Cardiac muscle cell (in vitro differentiated cells and primary cell): ENCODE measurements at regions not wholly inside any gene's neighbourhood (a gene's known extent, or its start where the extent isn't known, plus 50 kb on each side); places are given as distances from the start of the nearest gene placed in this dataset.

Source experiments
- DNase-seq, 2 donors: peaks; one replicate each; pipeline versions ENCODE4 v3.0.0 to v3.0.0-alpha.2; 2010 to 2017; ENCODE audit warnings: low read depth in 1 of 2, low spot score in 1 of 2
- H3K27ac ChIP-seq: fragments of 200-600 bp; sonication (generic); 2 replicates; pipeline ENCODE4 v1.5.1; 2016
- H3K27me3 ChIP-seq: fragments of 200-600 bp; sonication (generic); 2 replicates; pipeline ENCODE4 v1.6.0; 2016; ENCODE audit warnings: control low read depth
- H3K36me3 ChIP-seq: fragments of 200-600 bp; sonication (generic); 2 replicates; pipeline ENCODE4 v1.5.1; 2016; ENCODE audit warnings: control low read depth
- H3K4me1 ChIP-seq: fragments of 200-600 bp; sonication (generic); 2 replicates; pipeline ENCODE4 v1.8.1; 2017; ENCODE audit warnings: low read depth, mild to moderate bottlenecking, mixed run types
- H3K4me3 ChIP-seq: fragments of 200-600 bp; sonication (generic); 2 replicates; pipeline ENCODE4 v1.5.1; 2016; ENCODE audit warnings: mild to moderate bottlenecking
- H3K9me3 ChIP-seq: fragments of 200-600 bp; sonication (generic); 2 replicates; pipeline ENCODE4 v1.5.1; 2017; ENCODE audit warnings: low read depth, mild to moderate bottlenecking, control low read depth
- TF ChIP-seq, protein P1 (sequence below): IDR thresholded peaks from 2 replicates; pipeline ENCODE4 v1.5.1; 2012; ENCODE audit warnings: low read depth, mild to moderate bottlenecking, low read length

DNA sequence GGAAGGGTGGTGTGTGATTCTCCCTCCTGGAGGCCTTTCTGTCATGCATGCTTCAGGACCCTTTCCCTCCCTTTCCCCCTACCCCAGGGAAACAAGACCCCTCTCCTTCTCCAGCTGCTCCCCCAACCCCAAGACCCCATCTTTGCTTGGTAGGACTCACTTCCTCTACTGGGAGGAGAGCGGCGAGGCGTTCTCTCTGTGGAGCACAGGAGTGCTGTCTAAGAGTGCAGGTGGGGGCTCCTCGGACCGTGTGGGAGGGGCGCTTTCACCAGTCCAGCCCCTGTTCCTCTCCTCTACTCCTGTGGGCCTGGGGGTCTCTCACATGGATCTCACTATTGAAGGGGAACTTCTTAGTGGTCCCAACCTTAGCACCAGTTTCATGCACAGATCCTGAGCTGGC, 456.1 kb upstream of the ASIC2 start:
- Histone ChIP-seq H3K4me1 (peaks cover 4% of the 10 kb centered on the region), H3K4me3 (no peak overlapping the region), H3K27me3 (peaks cover 24% of the 10 kb centered on the region), H3K36me3 (no peaks in the 10 kb centered on the region), H3K27ac (no peak overlapping the region), H3K9me3 (no peaks in the 10 kb centered on the region)
- TF ChIP-seq, protein P1, sequence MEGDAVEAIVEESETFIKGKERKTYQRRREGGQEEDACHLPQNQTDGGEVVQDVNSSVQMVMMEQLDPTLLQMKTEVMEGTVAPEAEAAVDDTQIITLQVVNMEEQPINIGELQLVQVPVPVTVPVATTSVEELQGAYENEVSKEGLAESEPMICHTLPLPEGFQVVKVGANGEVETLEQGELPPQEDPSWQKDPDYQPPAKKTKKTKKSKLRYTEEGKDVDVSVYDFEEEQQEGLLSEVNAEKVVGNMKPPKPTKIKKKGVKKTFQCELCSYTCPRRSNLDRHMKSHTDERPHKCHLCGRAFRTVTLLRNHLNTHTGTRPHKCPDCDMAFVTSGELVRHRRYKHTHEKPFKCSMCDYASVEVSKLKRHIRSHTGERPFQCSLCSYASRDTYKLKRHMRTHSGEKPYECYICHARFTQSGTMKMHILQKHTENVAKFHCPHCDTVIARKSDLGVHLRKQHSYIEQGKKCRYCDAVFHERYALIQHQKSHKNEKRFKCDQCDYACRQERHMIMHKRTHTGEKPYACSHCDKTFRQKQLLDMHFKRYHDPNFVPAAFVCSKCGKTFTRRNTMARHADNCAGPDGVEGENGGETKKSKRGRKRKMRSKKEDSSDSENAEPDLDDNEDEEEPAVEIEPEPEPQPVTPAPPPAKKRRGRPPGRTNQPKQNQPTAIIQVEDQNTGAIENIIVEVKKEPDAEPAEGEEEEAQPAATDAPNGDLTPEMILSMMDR = no peak
- DNase-seq = no peak

DNA sequence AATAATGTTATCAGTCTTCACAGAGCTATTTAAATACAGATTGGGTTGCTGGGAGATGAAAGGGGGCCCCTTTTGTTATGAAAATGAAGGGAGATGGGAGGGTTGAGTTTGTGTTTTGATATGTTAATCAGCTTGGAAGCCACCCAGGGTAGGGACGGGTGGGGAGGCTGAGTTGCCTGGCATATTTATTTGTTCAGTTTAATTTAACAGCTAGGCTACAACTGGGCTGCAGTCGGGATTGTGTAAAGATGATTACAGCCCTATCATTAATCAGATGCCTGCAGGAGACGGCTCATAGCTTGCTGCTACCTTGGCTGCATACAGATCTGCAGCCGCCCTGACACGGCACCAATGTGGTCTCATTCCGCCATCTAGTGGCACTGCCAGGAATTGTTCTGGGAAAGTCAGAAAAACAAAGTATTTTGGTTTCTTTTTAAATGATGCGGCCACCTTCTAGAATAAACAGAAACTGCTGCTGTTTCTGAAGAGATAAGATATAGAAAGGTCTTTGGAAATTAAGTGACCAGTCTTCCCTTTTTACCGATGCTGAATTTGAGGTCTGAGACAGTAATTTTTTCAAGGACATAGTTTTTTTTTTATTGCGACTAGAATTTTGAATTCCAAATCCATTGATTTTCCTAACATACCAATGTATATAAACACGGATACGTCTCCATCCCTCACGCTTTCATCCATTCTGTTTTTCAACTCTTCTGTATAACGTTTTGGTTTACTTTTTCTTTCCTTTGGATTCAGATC, 458.0 kb upstream of the ASIC2 start:
- DNase-seq = peak; percentile 73 to 74
- H3K27me3 ChIP-seq = peaks cover 24% of the 10 kb centered on the region
- no peaks in the 10 kb centered on the region for H3K4me1 ChIP-seq
- TF ChIP-seq, protein P1 = peak; percentile 78
- no peak overlapping the region for H3K4me3 ChIP-seq
- no peaks in the 10 kb centered on the region for H3K36me3 ChIP-seq
- H3K9me3 ChIP-seq = no peaks in the 10 kb centered on the region
- no peak overlapping the region for H3K27ac ChIP-seq

DNA sequence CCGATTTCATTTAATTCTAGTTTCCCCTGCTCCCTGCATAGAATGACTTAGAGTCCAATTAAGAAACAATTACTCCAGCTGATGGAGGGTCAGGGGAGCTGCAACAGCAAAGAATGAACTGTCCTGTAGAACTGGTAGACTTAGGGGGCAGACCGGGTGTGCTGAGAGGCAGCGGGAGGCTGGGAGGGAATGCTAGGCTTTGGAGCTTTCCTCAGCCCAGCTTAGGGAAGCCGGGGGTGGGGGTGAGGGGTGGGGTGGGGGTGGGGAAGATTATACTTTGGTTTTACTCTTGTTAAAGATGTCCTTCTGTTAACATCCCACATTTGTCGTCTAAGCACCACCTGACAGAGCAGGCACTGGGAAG, 458.6 kb upstream of the ASIC2 start:
- Histone ChIP-seq H3K9me3 (no peaks in the 10 kb centered on the region), H3K27ac (no peak overlapping the region), H3K4me1 (no peaks in the 10 kb centered on the region), H3K27me3 (peaks cover 24% of the 10 kb centered on the region), H3K36me3 (no peaks in the 10 kb centered on the region), H3K4me3 (no peak overlapping the region)
- TF ChIP-seq, protein P1 = no peak
- DNase-seq = no peak

DNA sequence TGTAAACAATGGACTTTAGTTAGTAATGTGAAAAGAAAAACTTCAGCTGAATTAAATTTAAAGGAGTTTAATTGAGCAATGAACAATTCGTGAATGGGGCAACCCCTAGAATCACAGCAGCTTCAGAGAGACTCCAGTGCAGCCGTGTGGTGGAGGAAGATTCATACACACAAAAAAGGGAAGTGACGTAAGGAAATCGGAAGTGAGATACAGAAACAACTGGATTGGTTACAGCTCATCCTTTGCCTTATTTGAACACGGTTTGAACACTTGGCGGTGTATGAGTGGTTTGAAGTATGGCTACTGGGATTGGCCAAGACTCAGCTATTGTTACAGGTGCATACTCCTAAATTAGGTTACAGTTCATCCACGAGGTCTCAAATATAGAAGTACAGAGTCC, 460.4 kb upstream of the ASIC2 start:
- no peak for DNase-seq
- Histone ChIP-seq H3K4me1 (no peaks in the 10 kb centered on the region), H3K36me3 (no peaks in the 10 kb centered on the region), H3K27ac (no peak overlapping the region), H3K9me3 (no peaks in the 10 kb centered on the region), H3K4me3 (no peak overlapping the region), H3K27me3 (peaks cover 16% of the 10 kb centered on the region)
- TF ChIP-seq, protein P1 = no peak

DNA sequence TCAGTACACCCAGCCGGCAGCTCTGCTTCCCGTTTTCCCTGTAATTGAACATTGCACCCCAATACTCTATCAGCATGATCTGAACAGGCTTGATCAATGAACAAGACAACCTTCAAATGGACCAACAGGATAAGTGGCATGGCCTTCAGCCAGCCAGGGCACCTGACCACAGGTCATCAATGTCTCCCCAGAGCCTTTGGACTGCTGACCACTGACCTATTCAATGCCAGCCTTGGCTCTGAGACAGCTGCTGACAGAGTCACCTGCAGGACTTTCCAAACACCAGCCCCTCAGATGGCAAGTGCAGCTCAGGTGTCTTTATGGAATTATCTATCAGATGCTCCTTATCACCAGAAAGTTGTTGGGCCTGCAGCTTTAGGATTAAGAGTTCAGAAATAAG, 462.9 kb upstream of the ASIC2 start:
- Histone ChIP-seq H3K4me1 (no peaks in the 10 kb centered on the region), H3K27me3 (peaks cover 10% of the 10 kb centered on the region), H3K27ac (no peak overlapping the region), H3K9me3 (no peaks in the 10 kb centered on the region), H3K36me3 (no peaks in the 10 kb centered on the region), H3K4me3 (no peak overlapping the region)
- TF ChIP-seq, protein P1 = no peak
- DNase-seq = no peak
